ENCODE measurements at regions not wholly inside any gene's neighbourhood (a gene's known extent, or its start where the extent isn't known, plus 50 kb on each side); places are given as distances from the start of the nearest gene placed in this dataset.

- TF ChIP-seq ZBTB21 (CRISPR knock-in tag; IDR thresholded peaks at IDR 0.05) (no peak), ESRRA (CRISPR knock-in tag; IDR thresholded peaks at IDR 0.05; ENCODE audit: low read depth) (no peak), KLF12 (CRISPR knock-in tag; IDR thresholded peaks at IDR 0.05; ENCODE audit: borderline replicate concordance) (no peak), PAXIP1 (CRISPR knock-in tag; conservative IDR thresholded peaks at IDR 0.05) (no peak)
Measured at GRCh38 chr1:184300446-184300845, 86.4 kb upstream of the C1orf21 start (continued).

GRCh38 chr1:184301227-184301626 is 85.6 kb upstream of the C1orf21 start:
- H3K36me3 ChIP-seq (replicated peaks in 1 of 2; ENCODE audit: control insufficient read depth in 1 of 2, insufficient read depth in 2 of 2, low read length in 2 of 2): no peaks in the 10 kb centered on the region
- FAIRE-seq: no peak
- peaks cover 3% of the 10 kb centered on the region; the same call in 1 of the 2 replicates for H3K9me3 ChIP-seq (ENCODE audit: low read length)
- no peak for DNase-seq (ENCODE audit: low spot score)
- no peak overlapping the region for H3K4me3 ChIP-seq (replicated peaks in 1 of 3; ENCODE audit: insufficient read depth in 1 of 3, low read depth in 2 of 3, low read length in 3 of 3)
- no peak overlapping the region for H3K9ac ChIP-seq (ENCODE audit: insufficient read depth, low read depth, low read length)
- no peaks in the 10 kb centered on the region for H4K20me1 ChIP-seq (ENCODE audit: insufficient read depth, low read length)
- in situ Hi-C loops (cut with HindIII; ENCODE audit: extremely low pct_ligation_motif_present, low pct_unique_long_range_greater_than_20kb) (no loop called here), intact Hi-C loops (cut with micrococcal nuclease; ENCODE audit: unreplicated experiment) (no loop called here)
- CTCF ChIA-PET (ENCODE audit: low intra/inter-chr PET ratio, low total read pairs): no interaction called here
- TF ChIP-seq MAFF (IDR thresholded peaks at IDR 0.05; ENCODE audit: low read depth, low read length) (peak; percentile 87), KLF16 (CRISPR knock-in tag; IDR thresholded peaks at IDR 0.05) (no peak), MAFK (conservative IDR thresholded peaks at IDR 0.05 in 1 of 2, IDR thresholded peaks at IDR 0.05 in 1 of 2; ENCODE audit: low read length in 2 of 2) (peak; percentile 84 to 91)
- H3K27me3 ChIP-seq (ENCODE audit: control insufficient read depth in 1 of 2, insufficient read depth in 2 of 2, low read length in 2 of 2): no peaks in the 10 kb centered on the region; a peak in 1 of 5 replicates
- POLR2A ChIA-PET: no interaction called here
- no peak overlapping the region for H2AFZ ChIP-seq (ENCODE audit: low read length)
- H3K4me2 ChIP-seq (ENCODE audit: low read depth, low read length): no peak overlapping the region
- WGBS (ENCODE audit: low lambda C conversion rate): 8% methylated on average over 1 of the region's 1 CpG
- no peaks in the 10 kb centered on the region for H3K79me2 ChIP-seq (ENCODE audit: insufficient read depth, low read length)
- ATAC-seq: no peak
- H3K4me1 ChIP-seq (ENCODE audit: insufficient read depth, low read length): no peaks in the 10 kb centered on the region
- no TSS peak for BruUV-seq (replicated peaks)
- H3K27ac ChIP-seq (ENCODE audit: extremely low read length, insufficient read depth, low read length): no peak overlapping the region
